GM12891 (cell line): ENCODE measurements at regions not wholly inside any gene's neighbourhood (a gene's known extent, or its start where the extent isn't known, plus 50 kb on each side); places are given as distances from the start of the nearest gene placed in this dataset.

Experiments used
- PAX5 ChIP-seq: IDR thresholded peaks from 2 replicates; pipeline ENCODE4 v1.6.1; 2011; ENCODE audit warnings: low read length, moderate library complexity, mild to moderate bottlenecking; ENCODE audit not compliant: insufficient read depth, severe bottlenecking
- POLR2A ChIP-seq: IDR thresholded peaks from 2 replicates; pipeline ENCODE4 v1.6.1; 2011; ENCODE audit warnings: low read depth, low read length, control low read depth
- POLR2AphosphoS5 ChIP-seq: IDR thresholded peaks from 2 replicates; pipeline ENCODE4 v1.6.1; 2011; ENCODE audit warnings: low read depth, low read length, control low read depth
- POU2F2 ChIP-seq: IDR thresholded peaks from 2 replicates; pipeline ENCODE4 v1.6.1; 2011; ENCODE audit warnings: low read depth, mild to moderate bottlenecking, control low read depth, low read length, moderate library complexity
- SPI1 ChIP-seq: IDR thresholded peaks from 2 replicates; pipeline ENCODE4 v1.6.1; 2011; ENCODE audit warnings: low read depth, low read length, control low read depth
- TAF1 ChIP-seq: IDR thresholded peaks from 2 replicates; pipeline ENCODE4 v1.6.1; 2011; ENCODE audit warnings: low read depth, low read length, control low read depth

GRCh38 chr20:5484346-5484745 lies 126.5 kb downstream of the GPCPD1 start:
- TF ChIP-seq POLR2AphosphoS5 (no peak), POLR2A (no peak), SPI1 (no peak), TAF1 (no peak), POU2F2 (no peak), PAX5 (no peak)
